Erythroblast (primary cell): ENCODE measurements at regions not wholly inside any gene's neighbourhood (a gene's known extent, or its start where the extent isn't known, plus 50 kb on each side); places are given as distances from the start of the nearest gene placed in this dataset.

ENCODE experiments used
- GATA1 ChIP-seq: IDR thresholded peaks from 2 replicates; pipeline ENCODE4 v1.6.1; 2011; ENCODE audit warnings: low read depth, mild to moderate bottlenecking, control low read depth, low read length, moderate library complexity
- POLR2A ChIP-seq: IDR thresholded peaks from 2 replicates; pipeline ENCODE4 v1.6.1; 2011; ENCODE audit warnings: mild to moderate bottlenecking, low read length

- TF ChIP-seq POLR2A (no peak), GATA1 (no peak)
These were observed 227.4 kb downstream of the C6orf118 start for GRCh38 chr6:165081944-165082532.
